Stomach (tissue), 4 donors: ENCODE measurements at regions not wholly inside any gene's neighbourhood (a gene's known extent, or its start where the extent isn't known, plus 50 kb on each side); places are given as distances from the start of the nearest gene placed in this dataset.

Experiments
- EP300 ChIP-seq: sonication (generic); formaldehyde crosslinking; IDR thresholded peaks from one replicate; pipeline ENCODE4 v1.6.1; 2017; ENCODE audit warnings: antibody characterized with exemption
- TF ChIP-seq, protein P1 (sequence below), 7 experiments: fragments of 450-650 bp in 4 of 7; fragments of 200-600 bp in 3 of 7; sonication (generic) in 3 of 7; IDR thresholded peaks; one replicate each; pipeline ENCODE4 v1.5.1; 2016 to 2019; ENCODE audit warnings: antibody characterized with exemption in 7 of 7, control low read depth in 2 of 7, mild to moderate bottlenecking in 1 of 7

DNA sequence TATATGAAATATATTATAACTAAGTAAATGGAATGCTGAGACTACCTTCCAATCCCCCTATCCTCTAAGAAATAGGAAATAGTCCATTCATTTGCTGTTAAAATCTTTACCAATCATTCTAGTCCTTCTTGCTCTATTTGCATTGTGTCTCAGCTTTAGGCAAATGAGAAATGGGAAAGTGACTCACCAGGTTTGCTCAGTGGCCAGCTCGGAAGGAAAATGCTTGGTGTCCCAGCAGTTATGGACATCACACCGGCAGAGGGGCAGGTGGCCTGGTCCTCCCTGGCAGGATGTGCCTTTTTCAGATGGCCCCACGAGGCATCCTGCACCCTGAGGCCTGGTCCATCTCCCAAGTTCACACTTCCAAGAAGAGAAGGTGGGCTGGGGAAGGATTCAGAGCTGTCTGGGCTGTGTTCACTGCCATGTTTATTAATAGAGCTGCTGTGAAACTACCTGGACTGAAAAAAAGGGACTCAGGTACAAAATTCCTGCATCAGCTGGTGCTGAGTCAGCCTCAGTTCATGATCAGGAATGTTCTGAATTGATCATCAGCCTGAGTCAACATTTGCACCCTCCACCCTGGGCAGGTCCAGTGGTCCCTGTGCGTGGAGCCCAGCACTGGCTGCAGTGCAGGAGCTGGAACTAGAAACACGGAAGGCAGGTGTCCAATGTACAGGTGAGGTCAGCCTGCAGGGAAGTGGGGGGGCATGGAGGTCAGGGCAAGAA, 60.1 kb upstream of the ARL4C start:
- TF ChIP-seq, protein P1, sequence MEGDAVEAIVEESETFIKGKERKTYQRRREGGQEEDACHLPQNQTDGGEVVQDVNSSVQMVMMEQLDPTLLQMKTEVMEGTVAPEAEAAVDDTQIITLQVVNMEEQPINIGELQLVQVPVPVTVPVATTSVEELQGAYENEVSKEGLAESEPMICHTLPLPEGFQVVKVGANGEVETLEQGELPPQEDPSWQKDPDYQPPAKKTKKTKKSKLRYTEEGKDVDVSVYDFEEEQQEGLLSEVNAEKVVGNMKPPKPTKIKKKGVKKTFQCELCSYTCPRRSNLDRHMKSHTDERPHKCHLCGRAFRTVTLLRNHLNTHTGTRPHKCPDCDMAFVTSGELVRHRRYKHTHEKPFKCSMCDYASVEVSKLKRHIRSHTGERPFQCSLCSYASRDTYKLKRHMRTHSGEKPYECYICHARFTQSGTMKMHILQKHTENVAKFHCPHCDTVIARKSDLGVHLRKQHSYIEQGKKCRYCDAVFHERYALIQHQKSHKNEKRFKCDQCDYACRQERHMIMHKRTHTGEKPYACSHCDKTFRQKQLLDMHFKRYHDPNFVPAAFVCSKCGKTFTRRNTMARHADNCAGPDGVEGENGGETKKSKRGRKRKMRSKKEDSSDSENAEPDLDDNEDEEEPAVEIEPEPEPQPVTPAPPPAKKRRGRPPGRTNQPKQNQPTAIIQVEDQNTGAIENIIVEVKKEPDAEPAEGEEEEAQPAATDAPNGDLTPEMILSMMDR (IDR thresholded peaks at IDR 0.05): no peak
- TF ChIP-seq EP300: no peak
